GM12878 (cell line): ENCODE measurements at regions not wholly inside any gene's neighbourhood (a gene's known extent, or its start where the extent isn't known, plus 50 kb on each side); places are given as distances from the start of the nearest gene placed in this dataset.

Source experiments
- ATAC-seq: fragments of 200-7000 bp; cut with Tn5 transposase; 3 replicates; pipeline ENCODE4 v1.9.1; 2020; ENCODE audit warnings: mild to moderate bottlenecking, moderate library complexity
- BruUV-seq: library from RNA; stranded (reverse); fragments of 400-500 nt; replicated peaks from 2 replicates; lab custom pipeline; 2021; lab: Mats Ljungman, UMichigan
- CTCF ChIA-PET: fragments of 300-600 bp; sonication (Branson Sonifier 250); formaldehyde crosslinking; extraction: SDS; loops from one replicate; lab custom pipeline; 2021; ENCODE audit warnings: inconsistent platforms; lab: Yijun Ruan, JAX
- POLR2A ChIA-PET: fragments of 350-600 bp; formaldehyde crosslinking; extraction: SDS; loops from one replicate; lab custom pipeline; 2021; ENCODE audit warnings: inconsistent platforms; lab: Charles Lee
- RAD21 ChIA-PET: fragments of 300-600 bp; sonication (Branson Sonifier 250); formaldehyde crosslinking; loops from one replicate; lab custom pipeline; 2023; ENCODE audit warnings: antibody characterized with exemption; ENCODE audit not compliant: unreplicated experiment; lab: Charles Lee
- SMC1A ChIA-PET: fragments of 300-600 bp; sonication (Branson Sonifier 250); formaldehyde crosslinking; loops from one replicate; lab custom pipeline; 2023; ENCODE audit not compliant: unreplicated experiment, uncharacterized antibody; lab: Charles Lee
- DNase-seq: peaks from one replicate; pipeline ENCODE4 v3.0.0-alpha.2; 2011; ENCODE audit warnings: low read depth, low spot score
- FAIRE-seq: peaks from 3 replicates; lab custom pipeline; 2011; peaks lifted over from hg19 to GRCh38; lab: Jason Lieb, UNC
- H2AFZ ChIP-seq: 2 replicates; pipeline ENCODE4 v1.6.0; 2011; ENCODE audit warnings: low read depth, low read length, control low read depth; ENCODE audit not compliant: control insufficient read depth
- H3K27ac ChIP-seq: 2 replicates; pipeline ENCODE4 v1.5.1; 2011; ENCODE audit warnings: control low read depth; ENCODE audit not compliant: control insufficient read depth, insufficient read depth
- H3K27me3 ChIP-seq, 2 experiments: replicated peaks in 1 of 2; 2 replicates each; pipeline versions ENCODE4 v1.6.0 to v1.6.1; 2011; ENCODE audit warnings: low read length in 1 of 2; ENCODE audit not compliant: control insufficient read depth in 2 of 2, insufficient read depth in 2 of 2
- H3K36me3 ChIP-seq, 2 experiments: 2 replicates each; pipeline ENCODE4 v1.5.1; 2011; ENCODE audit warnings: low read length in 1 of 2; ENCODE audit not compliant: control insufficient read depth in 2 of 2, insufficient read depth in 2 of 2
- H3K4me1 ChIP-seq: 2 replicates; pipeline ENCODE4 v1.6.1; 2011; ENCODE audit warnings: mild to moderate bottlenecking, low read length, moderate library complexity, mixed read lengths; ENCODE audit not compliant: control insufficient read depth, insufficient read depth
- H3K4me2 ChIP-seq: 2 replicates; pipeline ENCODE4 v1.6.0; 2011; ENCODE audit warnings: control low read depth; ENCODE audit not compliant: control insufficient read depth, insufficient read depth
- H3K4me3 ChIP-seq: fragments of 200-600 bp; sonication (generic); 2 replicates; pipeline ENCODE4 v1.5.1; 2016
- H3K79me2 ChIP-seq: 2 replicates; pipeline ENCODE4 v1.6.0; 2011; ENCODE audit warnings: low read length; ENCODE audit not compliant: control insufficient read depth, insufficient read depth
- H3K9ac ChIP-seq: 2 replicates; pipeline ENCODE4 v1.8.0; 2011; ENCODE audit warnings: low read length, control low read depth, mixed read lengths; ENCODE audit not compliant: control insufficient read depth, insufficient read depth
- H3K9me3 ChIP-seq: replicated peaks from 3 replicates; pipeline ENCODE4 v1.5.1; 2011; ENCODE audit warnings: mild to moderate bottlenecking, low read length; ENCODE audit not compliant: control insufficient read depth, insufficient read depth
- H4K20me1 ChIP-seq: 2 replicates; pipeline ENCODE4 v1.6.0; 2011; ENCODE audit not compliant: control insufficient read depth, insufficient read depth
- ATF7 ChIP-seq: fragments of 450-650 bp; IDR thresholded peaks from 2 replicates; pipeline ENCODE4 v1.6.1; 2016; ENCODE audit warnings: low read depth, mild to moderate bottlenecking
- CBX3 ChIP-seq: fragments of 200-600 bp; sonication (generic); IDR thresholded peaks from 2 replicates; pipeline ENCODE4 v1.6.1; 2016; ENCODE audit warnings: low read depth, borderline replicate concordance
- CREB1 ChIP-seq: IDR thresholded peaks from 2 replicates; pipeline ENCODE4 v1.6.1; 2012; ENCODE audit warnings: low read depth, mild to moderate bottlenecking, inconsistent platforms
- CREM ChIP-seq: IDR thresholded peaks from 2 replicates; pipeline ENCODE4 v1.6.1; 2014; ENCODE audit warnings: antibody characterized with exemption, low read depth
- ESRRA ChIP-seq: IDR thresholded peaks from 2 replicates; pipeline ENCODE4 v1.6.1; 2012; ENCODE audit warnings: mild to moderate bottlenecking, low read length, improper control_type of control experiment
- LARP7 ChIP-seq: fragments of 450-650 bp; IDR thresholded peaks from 2 replicates; pipeline ENCODE4 v1.6.1; 2017; ENCODE audit warnings: mild to moderate bottlenecking
- MAX ChIP-seq: IDR thresholded peaks from 2 replicates; pipeline ENCODE4 v1.6.1; 2012; ENCODE audit warnings: low read depth, low read length, improper control_type of control experiment
- MEF2A ChIP-seq: IDR thresholded peaks from 2 replicates; pipeline ENCODE4 v1.6.1; 2011; ENCODE audit warnings: low read depth, mild to moderate bottlenecking, low read length, moderate library complexity; ENCODE audit not compliant: insufficient read depth
- MEF2B ChIP-seq: fragments of 450-650 bp; IDR thresholded peaks from 2 replicates; pipeline ENCODE4 v1.6.1; 2018; ENCODE audit warnings: mild to moderate bottlenecking, moderate library complexity; ENCODE audit not compliant: partially characterized antibody, poor library complexity, severe bottlenecking
- MYB ChIP-seq: fragments of 150-350 bp; IDR thresholded peaks from 2 replicates; pipeline ENCODE4 v1.6.1; 2014; ENCODE audit warnings: mild to moderate bottlenecking, low read depth, low read length, borderline replicate concordance
- NFXL1 ChIP-seq: fragments of 450-650 bp; IDR thresholded peaks from 2 replicates; pipeline ENCODE4 v1.6.1; 2017; ENCODE audit warnings: antibody characterized with exemption, mild to moderate bottlenecking, borderline replicate concordance
- NFYA ChIP-seq: IDR thresholded peaks from 2 replicates; pipeline ENCODE4 v1.6.1; 2011; ENCODE audit warnings: low read depth, mild to moderate bottlenecking, low read length, improper control_type of control experiment, borderline replicate concordance
- PAX8 ChIP-seq: fragments of 450-650 bp; IDR thresholded peaks from 2 replicates; pipeline ENCODE4 v1.6.1; 2017; ENCODE audit warnings: mild to moderate bottlenecking, moderate library complexity
- RUNX3 ChIP-seq: IDR thresholded peaks from 2 replicates; pipeline ENCODE4 v1.6.1; 2012; ENCODE audit warnings: low read length, inconsistent platforms
- SIN3A ChIP-seq: IDR thresholded peaks from 2 replicates; pipeline ENCODE4 v1.6.1; 2012; ENCODE audit warnings: low read depth, low read length, improper control_type of control experiment
- SRF ChIP-seq, 2 experiments: IDR thresholded peaks; 2 replicates each; pipeline ENCODE4 v1.6.1; 2011; ENCODE audit warnings: low read depth in 2 of 2, low read length in 2 of 2, mild to moderate bottlenecking in 1 of 2, moderate library complexity in 1 of 2
- STAT3 ChIP-seq: IDR thresholded peaks from 2 replicates; pipeline ENCODE4 v1.6.1; 2011; ENCODE audit warnings: low read depth, low read length, improper control_type of control experiment
- TAF1 ChIP-seq: IDR thresholded peaks from 2 replicates; pipeline ENCODE4 v1.6.1; 2011; ENCODE audit warnings: mild to moderate bottlenecking, low read depth, low read length, borderline replicate concordance
- TCF3 ChIP-seq: IDR thresholded peaks from 2 replicates; pipeline ENCODE4 v1.6.1; 2012; ENCODE audit warnings: low read depth, mild to moderate bottlenecking, low read length, borderline replicate concordance; ENCODE audit not compliant: insufficient read depth
- ZBED1 ChIP-seq: IDR thresholded peaks from 2 replicates; pipeline ENCODE4 v1.6.1; 2016; ENCODE audit warnings: borderline replicate concordance
- ZNF207 ChIP-seq: fragments of 450-650 bp; IDR thresholded peaks from 2 replicates; pipeline ENCODE4 v1.6.1; 2014; ENCODE audit warnings: antibody characterized with exemption, mild to moderate bottlenecking, borderline replicate concordance
- ZNF24 ChIP-seq: fragments of 450-650 bp; IDR thresholded peaks from 2 replicates; pipeline ENCODE4 v1.6.1; 2017; ENCODE audit warnings: antibody characterized with exemption, mild to moderate bottlenecking
- WGBS: methylation state at CpG from one replicate; pipeline ENCODE4 v1.1.6; 2016; ENCODE audit warnings: low lambda C conversion rate; ENCODE audit not compliant: insufficient replicate concordance, insufficient coverage; ENCODE audit errors: missing lambda C conversion rate; 5-methylcytosine and 5-hydroxymethylcytosine counted together
- in situ Hi-C: fragments of 300-500 bp; cut with MboI; formaldehyde crosslinking; loops from 9 replicates; pipeline ENCODE4 v1.14.3; 2018; ENCODE audit warnings: mixed read lengths
- intact Hi-C: fragments of 100-400 bp; cut with micrococcal nuclease; formaldehyde crosslinking; loops from one replicate; pipeline ENCODE4 v1.14.2; 2022; ENCODE audit not compliant: unreplicated experiment
- TF ChIP-seq, protein P1 (sequence below): fragments of 450-650 bp; IDR thresholded peaks from 2 replicates; pipeline ENCODE4 v1.6.1; 2017; ENCODE audit warnings: low read depth, mild to moderate bottlenecking, moderate library complexity

GRCh38 chr11:25339281-25339680, 842.4 kb downstream of the LUZP2 start:
- Histone ChIP-seq H3K36me3 (no peaks in the 10 kb centered on the region), H3K79me2 (no peaks in the 10 kb centered on the region), H3K27ac (no peak overlapping the region), H3K9me3 (no peaks in the 10 kb centered on the region), H3K4me2 (no peak overlapping the region), H3K4me3 (no peak overlapping the region), H4K20me1 (no peaks in the 10 kb centered on the region), H3K27me3 (no peaks in the 10 kb centered on the region), H3K9ac (no peak overlapping the region), H2AFZ (no peak overlapping the region), H3K4me1 (no peaks in the 10 kb centered on the region)
- no peak for FAIRE-seq
- in situ Hi-C loops (no loop called here), intact Hi-C loops (no loop called here)
- TF ChIP-seq CREM: no peak
- TF ChIP-seq TAF1: no peak
- no peak for TF ChIP-seq MAX
- no peak for TF ChIP-seq MEF2B
- TF ChIP-seq MEF2A: no peak
- TF ChIP-seq MYB: no peak
- no peak for TF ChIP-seq RUNX3
- no peak for TF ChIP-seq NFYA
- TF ChIP-seq ZNF207: no peak
- no peak for TF ChIP-seq ESRRA
- ATAC-seq: no peak
- no peak for DNase-seq
- 66% methylated on average over 4 of the region's 4 CpGs for WGBS
- POLR2A ChIA-PET: no interaction called here
- SMC1A ChIA-PET: no interaction called here
- CTCF ChIA-PET: no interaction called here
- RAD21 ChIA-PET: no interaction called here
- no TSS peak for BruUV-seq

- in situ Hi-C loops (no loop called here), intact Hi-C loops (no loop called here)
- ChIA-PET CTCF (no interaction called here), RAD21 (no interaction called here), POLR2A (no interaction called here), SMC1A (no interaction called here)
- H3K27me3 ChIP-seq: no peaks in the 10 kb centered on the region
- no peak overlapping the region for H3K9ac ChIP-seq
- no peak overlapping the region for H3K27ac ChIP-seq
- FAIRE-seq (no peak), DNase-seq (no peak), ATAC-seq (no peak)
- H3K79me2 ChIP-seq: no peaks in the 10 kb centered on the region
- H3K4me1 ChIP-seq: no peaks in the 10 kb centered on the region
- no peaks in the 10 kb centered on the region for H3K36me3 ChIP-seq
- BruUV-seq: no TSS peak
- no peaks in the 10 kb centered on the region for H4K20me1 ChIP-seq
- no peak overlapping the region for H3K4me2 ChIP-seq
- H3K4me3 ChIP-seq: no peak overlapping the region
- WGBS: 0% methylated on average over 1 of the region's 1 CpG
- H2AFZ ChIP-seq: no peak overlapping the region
- no peaks in the 10 kb centered on the region for H3K9me3 ChIP-seq
- TF ChIP-seq STAT3: no peak
- TF ChIP-seq, protein P1, sequence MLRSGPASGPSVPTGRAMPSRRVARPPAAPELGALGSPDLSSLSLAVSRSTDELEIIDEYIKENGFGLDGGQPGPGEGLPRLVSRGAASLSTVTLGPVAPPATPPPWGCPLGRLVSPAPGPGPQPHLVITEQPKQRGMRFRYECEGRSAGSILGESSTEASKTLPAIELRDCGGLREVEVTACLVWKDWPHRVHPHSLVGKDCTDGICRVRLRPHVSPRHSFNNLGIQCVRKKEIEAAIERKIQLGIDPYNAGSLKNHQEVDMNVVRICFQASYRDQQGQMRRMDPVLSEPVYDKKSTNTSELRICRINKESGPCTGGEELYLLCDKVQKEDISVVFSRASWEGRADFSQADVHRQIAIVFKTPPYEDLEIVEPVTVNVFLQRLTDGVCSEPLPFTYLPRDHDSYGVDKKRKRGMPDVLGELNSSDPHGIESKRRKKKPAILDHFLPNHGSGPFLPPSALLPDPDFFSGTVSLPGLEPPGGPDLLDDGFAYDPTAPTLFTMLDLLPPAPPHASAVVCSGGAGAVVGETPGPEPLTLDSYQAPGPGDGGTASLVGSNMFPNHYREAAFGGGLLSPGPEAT: no peak
- TF ChIP-seq ATF7: no peak
- TF ChIP-seq ZBED1: no peak
- TF ChIP-seq LARP7: no peak
- no peak for TF ChIP-seq CBX3
- no peak for TF ChIP-seq TCF3
- no peak for TF ChIP-seq SRF (IDR thresholded peaks at IDR 0.05; ENCODE audit: low read depth in 2 of 2, low read length in 2 of 2)
- no peak for TF ChIP-seq SIN3A
- TF ChIP-seq PAX8: no peak
- TF ChIP-seq NFXL1: no peak
- TF ChIP-seq ZNF24: no peak
- TF ChIP-seq CREB1: no peak
These were observed 852.7 kb downstream of the LUZP2 start for GRCh38 chr11:25349537-25349936.
